ENCODE measurements at regions not wholly inside any gene's neighbourhood (a gene's known extent, or its start where the extent isn't known, plus 50 kb on each side); places are given as distances from the start of the nearest gene placed in this dataset.

- TF ChIP-seq, protein P1, sequence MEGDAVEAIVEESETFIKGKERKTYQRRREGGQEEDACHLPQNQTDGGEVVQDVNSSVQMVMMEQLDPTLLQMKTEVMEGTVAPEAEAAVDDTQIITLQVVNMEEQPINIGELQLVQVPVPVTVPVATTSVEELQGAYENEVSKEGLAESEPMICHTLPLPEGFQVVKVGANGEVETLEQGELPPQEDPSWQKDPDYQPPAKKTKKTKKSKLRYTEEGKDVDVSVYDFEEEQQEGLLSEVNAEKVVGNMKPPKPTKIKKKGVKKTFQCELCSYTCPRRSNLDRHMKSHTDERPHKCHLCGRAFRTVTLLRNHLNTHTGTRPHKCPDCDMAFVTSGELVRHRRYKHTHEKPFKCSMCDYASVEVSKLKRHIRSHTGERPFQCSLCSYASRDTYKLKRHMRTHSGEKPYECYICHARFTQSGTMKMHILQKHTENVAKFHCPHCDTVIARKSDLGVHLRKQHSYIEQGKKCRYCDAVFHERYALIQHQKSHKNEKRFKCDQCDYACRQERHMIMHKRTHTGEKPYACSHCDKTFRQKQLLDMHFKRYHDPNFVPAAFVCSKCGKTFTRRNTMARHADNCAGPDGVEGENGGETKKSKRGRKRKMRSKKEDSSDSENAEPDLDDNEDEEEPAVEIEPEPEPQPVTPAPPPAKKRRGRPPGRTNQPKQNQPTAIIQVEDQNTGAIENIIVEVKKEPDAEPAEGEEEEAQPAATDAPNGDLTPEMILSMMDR (IDR thresholded peaks at IDR 0.05) = no peak
- TF ChIP-seq POLR2A (IDR thresholded peaks at IDR 0.05) = no peak
Observed at GRCh38 chr6:113347436-113347835, 509.7 kb upstream of the MARCKS start.

Measured in esophagus squamous epithelium (tissue), 4 donors.